NOMO-1 treated with dmso at 0.1 percent for 144 hours (cell line): ENCODE measurements at regions not wholly inside any gene's neighbourhood (a gene's known extent, or its start where the extent isn't known, plus 50 kb on each side); places are given as distances from the start of the nearest gene placed in this dataset.

Experiments
- DNase-seq: peaks from one replicate; lab custom pipeline; 2025; ENCODE audit not compliant: unreplicated experiment; lab: John Stamatoyannopoulos, UW

- DNase-seq, result no peak
These were observed 813.3 kb downstream of the NR2F2 start for GRCh38 chr15:97143592-97144376.

GRCh38 chr15:97144377-97144711 lies 813.8 kb downstream of the NR2F2 start:
- DNase-seq, result no peak

GRCh38 chr15:97146929-97147870 lies 813.3 kb upstream of the ARRDC4 start:
- DNase-seq, result no peak

GRCh38 chr15:97153356-97153965 lies 807.0 kb upstream of the ARRDC4 start:
- no peak for DNase-seq

GRCh38 chr15:97156739-97157265 lies 803.7 kb upstream of the ARRDC4 start:
- no peak for DNase-seq

- no peak for DNase-seq
These were observed 797.6 kb upstream of the ARRDC4 start for GRCh38 chr15:97162805-97163495.

GRCh38 chr15:97165205-97165604 lies 795.3 kb upstream of the ARRDC4 start:
- DNase-seq, result no peak

- DNase-seq, result no peak
These were observed 791.6 kb upstream of the ARRDC4 start for GRCh38 chr15:97168704-97169475.

GRCh38 chr15:97171556-97171955 lies 788.9 kb upstream of the ARRDC4 start:
- no peak for DNase-seq

- peak; percentile 85 for DNase-seq
These were observed 785.5 kb upstream of the ARRDC4 start for GRCh38 chr15:97174886-97175540.

- DNase-seq, result no peak
These were observed 783.3 kb upstream of the ARRDC4 start for GRCh38 chr15:97177151-97177577.

GRCh38 chr15:97182581-97182980 lies 777.9 kb upstream of the ARRDC4 start:
- no peak for DNase-seq

GRCh38 chr15:97189162-97189780 lies 771.2 kb upstream of the ARRDC4 start:
- DNase-seq, result no peak

GRCh38 chr15:97194750-97195149 lies 765.8 kb upstream of the ARRDC4 start:
- no peak for DNase-seq

GRCh38 chr15:97196048-97197014 lies 764.2 kb upstream of the ARRDC4 start:
- no peak for DNase-seq

- no peak for DNase-seq
These were observed 761.0 kb upstream of the ARRDC4 start for GRCh38 chr15:97199393-97200051.

- DNase-seq, result no peak
These were observed 760.3 kb upstream of the ARRDC4 start for GRCh38 chr15:97200161-97200560.
